CD14-positive monocyte (primary cell): ENCODE measurements at regions not wholly inside any gene's neighbourhood (a gene's known extent, or its start where the extent isn't known, plus 50 kb on each side); places are given as distances from the start of the nearest gene placed in this dataset.

ENCODE experiments used
- DNase-seq, 3 donors: peaks; one replicate each; pipeline ENCODE4 v3.0.0-alpha.2; 2011 to 2022
- H2AFZ ChIP-seq: 2 replicates; pipeline ENCODE4 v1.6.0; 2012; ENCODE audit warnings: mild to moderate bottlenecking, low read depth, low read length, inconsistent platforms; ENCODE audit not compliant: insufficient read depth, poor library complexity, severe bottlenecking
- H3K27ac ChIP-seq, 2 donors: 1 replicate in 1 of 2; 2 replicates in 1 of 2; pipeline ENCODE4 v1.5.1; 2012 to 2013; ENCODE audit warnings: low read length in 2 of 2, control low read depth in 1 of 2, inconsistent platforms in 1 of 2, low read depth in 1 of 2, mild to moderate bottlenecking in 1 of 2
- H3K27me3 ChIP-seq, 2 donors: one replicate each; pipeline versions ENCODE4 v1.6.0 to v1.6.1; 2011 to 2013; ENCODE audit warnings: low read length in 2 of 2; ENCODE audit not compliant: control insufficient read depth in 2 of 2, insufficient read depth in 2 of 2
- H3K36me3 ChIP-seq, 2 donors: replicated peaks in 1 of 2; 1 replicate in 1 of 2; 2 replicates in 1 of 2; pipeline versions ENCODE4 v1.5.1 to v1.6.1; 2012 to 2013; ENCODE audit warnings: low read length in 2 of 2, control low read depth in 1 of 2, inconsistent platforms in 1 of 2, mild to moderate bottlenecking in 1 of 2; ENCODE audit not compliant: insufficient read depth in 2 of 2, control insufficient read depth in 1 of 2
- H3K4me1 ChIP-seq, 2 donors: 1 replicate in 1 of 2; 2 replicates in 1 of 2; pipeline versions ENCODE4 v1.5.1 to v1.6.1; 2012 to 2013; ENCODE audit warnings: low read length in 2 of 2, control low read depth in 1 of 2, inconsistent platforms in 1 of 2, mild to moderate bottlenecking in 1 of 2, moderate library complexity in 1 of 2; ENCODE audit not compliant: insufficient read depth in 2 of 2, control insufficient read depth in 1 of 2
- H3K4me2 ChIP-seq: replicated peaks from 2 replicates; pipeline ENCODE3; 2012; ENCODE audit warnings: low read length, moderate library complexity, mild to moderate bottlenecking; ENCODE audit not compliant: poor library complexity, severe bottlenecking; ENCODE audit errors: extremely low read depth
- H3K4me3 ChIP-seq, 3 experiments: fragments of 200-600 bp in 1 of 3; sonication (generic) in 1 of 3; replicated peaks in 1 of 3; 1 replicate in 2 of 3; 2 replicates in 1 of 3; pipeline ENCODE4 v1.5.1; 2011 to 2013; ENCODE audit warnings: low read length in 3 of 3, mild to moderate bottlenecking in 3 of 3, control low read depth in 2 of 3, low read depth in 2 of 3, inconsistent platforms in 1 of 3, moderate library complexity in 1 of 3
- H3K79me2 ChIP-seq: 2 replicates; pipeline ENCODE4 v1.6.0; 2012; ENCODE audit warnings: mild to moderate bottlenecking, control low read depth, inconsistent platforms, low read length, moderate library complexity; ENCODE audit not compliant: insufficient read depth
- H3K9ac ChIP-seq: 2 replicates; pipeline ENCODE4 v1.6.0; 2017; ENCODE audit warnings: low read length, mild to moderate bottlenecking; ENCODE audit not compliant: insufficient read depth, poor library complexity, severe bottlenecking
- H3K9me3 ChIP-seq, 2 donors: replicated peaks in 1 of 2; 1 replicate in 1 of 2; 2 replicates in 1 of 2; pipeline versions ENCODE4 v1.5.1 to v1.6.1; 2012 to 2013; ENCODE audit warnings: low read length in 2 of 2, control low read depth in 1 of 2; ENCODE audit not compliant: control insufficient read depth in 1 of 2, insufficient read depth in 1 of 2
- H4K20me1 ChIP-seq: 2 replicates; pipeline ENCODE4 v1.6.0; 2012; ENCODE audit warnings: mild to moderate bottlenecking, low read length, control low read depth, moderate library complexity; ENCODE audit not compliant: insufficient read depth
- H3K27ac Mint-ChIP-seq, 7 donors: one replicate each; pipeline ENCODE4 v1.8.0; 2020; ENCODE audit warnings: mild to moderate bottlenecking in 7 of 7, mixed read lengths in 7 of 7, moderate library complexity in 6 of 7, inconsistent platforms in 2 of 7
- H3K27me3 Mint-ChIP-seq, 3 donors: one replicate each; pipeline ENCODE4 v1.8.0; 2021 to 2022; ENCODE audit warnings: low read depth in 3 of 3, mild to moderate bottlenecking in 3 of 3, mixed read lengths in 3 of 3, moderate library complexity in 3 of 3, inconsistent platforms in 1 of 3
- H3K36me3 Mint-ChIP-seq, 2 donors: one replicate each; pipeline ENCODE4 v1.8.0; 2020; ENCODE audit warnings: mixed read lengths in 2 of 2, inconsistent platforms in 1 of 2, mild to moderate bottlenecking in 1 of 2
- H3K4me1 Mint-ChIP-seq: one replicate; pipeline ENCODE4 v1.8.0; 2020; ENCODE audit warnings: mild to moderate bottlenecking, mixed read lengths
- H3K4me3 Mint-ChIP-seq, 2 donors: one replicate each; pipeline ENCODE4 v1.8.0; 2020; ENCODE audit warnings: mild to moderate bottlenecking in 2 of 2, mixed read lengths in 2 of 2, moderate library complexity in 1 of 2
- H3K9me3 Mint-ChIP-seq, 7 donors: one replicate each; pipeline ENCODE4 v1.8.0; 2020 to 2022; ENCODE audit warnings: mixed read lengths in 7 of 7, mild to moderate bottlenecking in 6 of 7, moderate library complexity in 6 of 7, inconsistent platforms in 2 of 7
- WGBS: methylation state at CpG from one replicate; pipeline ENCODE4 v1.1.5; 2013; ENCODE audit warnings: missing lambda C conversion rate; ENCODE audit not compliant: insufficient coverage; 5-methylcytosine and 5-hydroxymethylcytosine counted together
- intact Hi-C, 2 donors: fragments of 100-400 bp; cut with micrococcal nuclease; formaldehyde crosslinking; loops; one replicate each; pipeline versions ENCODE4 v1.15.0 to v1.15.1; 2023
- TF ChIP-seq, protein P1 (sequence below): fragments of 200-600 bp; IDR thresholded peaks from one replicate; pipeline ENCODE4 v1.8.0; 2022; ENCODE audit warnings: antibody characterized with exemption, mild to moderate bottlenecking

DNA sequence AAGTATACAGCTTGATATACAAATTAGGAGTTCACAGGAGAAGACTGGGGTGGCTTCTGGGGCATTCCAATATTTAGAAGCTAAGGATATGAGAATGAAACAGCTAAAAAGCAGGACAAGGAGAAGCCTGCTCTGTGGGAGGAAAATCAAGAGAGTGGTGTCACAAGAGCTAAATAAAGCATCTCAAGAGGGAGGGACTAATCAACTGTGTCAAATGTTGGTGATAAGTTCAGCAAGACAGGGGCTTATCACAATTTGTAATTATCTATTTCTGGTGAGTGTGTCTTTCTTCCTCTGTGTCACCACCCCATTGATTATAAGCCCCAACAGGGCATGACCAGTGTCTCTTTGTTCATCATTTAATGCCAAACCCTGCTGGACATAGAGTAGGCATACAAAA is 295.8 kb upstream of the DUSP10 start:
- H3K27me3 ChIP-seq = no peaks in the 10 kb centered on the region
- no peak overlapping the region for H3K9ac ChIP-seq
- no peak for DNase-seq
- H3K9me3 ChIP-seq = no peaks in the 10 kb centered on the region
- Mint-ChIP-seq H3K9me3 (peaks cover 0 to 4% (median 2%) of the 10 kb centered on the region in 7 donors), H3K27me3 (peaks cover 0 to 2% (median 0%) of the 10 kb centered on the region in 3 donors), H3K4me3 (no peak overlapping the region), H3K27ac (no peak overlapping the region), H3K36me3 (no peaks in the 10 kb centered on the region), H3K4me1 (no peaks in the 10 kb centered on the region)
- H3K4me1 ChIP-seq = no peaks in the 10 kb centered on the region
- no peak overlapping the region for H3K4me2 ChIP-seq
- H3K79me2 ChIP-seq = no peaks in the 10 kb centered on the region
- H2AFZ ChIP-seq = no peak overlapping the region
- H3K4me3 ChIP-seq = no peak overlapping the region
- H3K36me3 ChIP-seq = no peaks in the 10 kb centered on the region
- TF ChIP-seq, protein P1, sequence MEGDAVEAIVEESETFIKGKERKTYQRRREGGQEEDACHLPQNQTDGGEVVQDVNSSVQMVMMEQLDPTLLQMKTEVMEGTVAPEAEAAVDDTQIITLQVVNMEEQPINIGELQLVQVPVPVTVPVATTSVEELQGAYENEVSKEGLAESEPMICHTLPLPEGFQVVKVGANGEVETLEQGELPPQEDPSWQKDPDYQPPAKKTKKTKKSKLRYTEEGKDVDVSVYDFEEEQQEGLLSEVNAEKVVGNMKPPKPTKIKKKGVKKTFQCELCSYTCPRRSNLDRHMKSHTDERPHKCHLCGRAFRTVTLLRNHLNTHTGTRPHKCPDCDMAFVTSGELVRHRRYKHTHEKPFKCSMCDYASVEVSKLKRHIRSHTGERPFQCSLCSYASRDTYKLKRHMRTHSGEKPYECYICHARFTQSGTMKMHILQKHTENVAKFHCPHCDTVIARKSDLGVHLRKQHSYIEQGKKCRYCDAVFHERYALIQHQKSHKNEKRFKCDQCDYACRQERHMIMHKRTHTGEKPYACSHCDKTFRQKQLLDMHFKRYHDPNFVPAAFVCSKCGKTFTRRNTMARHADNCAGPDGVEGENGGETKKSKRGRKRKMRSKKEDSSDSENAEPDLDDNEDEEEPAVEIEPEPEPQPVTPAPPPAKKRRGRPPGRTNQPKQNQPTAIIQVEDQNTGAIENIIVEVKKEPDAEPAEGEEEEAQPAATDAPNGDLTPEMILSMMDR = no peak
- H3K27ac ChIP-seq = no peak overlapping the region
- intact Hi-C loops = no loop called here
- no peaks in the 10 kb centered on the region for H4K20me1 ChIP-seq

DNA sequence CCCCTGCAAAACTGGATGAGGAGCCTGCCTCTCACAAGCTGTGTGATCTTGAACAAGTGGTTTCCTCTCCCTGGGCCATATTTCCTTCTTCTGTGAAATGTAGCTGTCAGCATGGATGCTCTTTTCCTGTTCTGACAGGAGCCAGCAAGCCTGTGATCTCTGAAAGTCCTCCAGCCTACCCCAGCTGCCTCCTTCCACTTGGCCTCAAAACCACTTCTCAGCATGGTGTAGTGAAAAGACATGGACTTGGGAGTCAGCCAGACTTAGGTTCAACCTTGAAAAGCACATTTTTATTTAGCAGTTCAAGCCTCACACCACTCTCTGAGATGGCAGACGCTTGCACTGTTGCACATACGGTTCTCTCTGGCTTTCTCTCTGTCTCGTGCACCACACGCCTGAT is 292.9 kb upstream of the DUSP10 start:
- peaks cover 0 to 5% (median under 1%) of the 10 kb centered on the region in 3 donors for H3K27me3 Mint-ChIP-seq
- Histone ChIP-seq H3K4me2 (no peak overlapping the region), H4K20me1 (no peaks in the 10 kb centered on the region), H3K4me3 (no peak overlapping the region), H2AFZ (no peak overlapping the region), H3K9ac (no peak overlapping the region), H3K9me3 (no peaks in the 10 kb centered on the region), H3K4me1 (no peaks in the 10 kb centered on the region), H3K27me3 (no peaks in the 10 kb centered on the region), H3K36me3 (no peaks in the 10 kb centered on the region), H3K27ac (no peak overlapping the region), H3K79me2 (no peaks in the 10 kb centered on the region)
- peaks cover 0 to 4% (median 2%) of the 10 kb centered on the region in 7 donors for H3K9me3 Mint-ChIP-seq
- no peak overlapping the region for H3K4me3 Mint-ChIP-seq
- intact Hi-C loops = no loop called here
- DNase-seq = no peak
- no peaks in the 10 kb centered on the region for H3K4me1 Mint-ChIP-seq
- TF ChIP-seq, protein P1 = no peak
- WGBS = no CpG with 5 or more reads among the region's 4 CpGs
- no peaks in the 10 kb centered on the region for H3K36me3 Mint-ChIP-seq
- H3K27ac Mint-ChIP-seq = no peak overlapping the region
